H9 (cell line): ENCODE measurements at regions not wholly inside any gene's neighbourhood (a gene's known extent, or its start where the extent isn't known, plus 50 kb on each side); places are given as distances from the start of the nearest gene placed in this dataset.

Source experiments
- DNase-seq: peaks from one replicate; pipeline ENCODE4 v3.0.0-alpha.2; 2017
- H2AFZ ChIP-seq: one replicate; pipeline ENCODE4 v1.6.1; 2013; ENCODE audit warnings: mild to moderate bottlenecking, low read length, control low read depth, moderate library complexity
- H2AK5ac ChIP-seq: 2 replicates; pipeline ENCODE4 v1.6.1; 2013; ENCODE audit warnings: low read length, control low read depth, mixed read lengths; ENCODE audit not compliant: insufficient read length
- H2BK120ac ChIP-seq: one replicate; pipeline ENCODE4 v1.6.1; 2013; ENCODE audit warnings: low read depth, mild to moderate bottlenecking, low read length, control low read depth, inconsistent platforms; ENCODE audit not compliant: poor library complexity, severe bottlenecking
- H2BK12ac ChIP-seq: 2 replicates; pipeline ENCODE4 v1.6.1; 2013; ENCODE audit warnings: low read length, control low read depth, mixed read lengths, low read depth; ENCODE audit not compliant: insufficient read length
- H2BK15ac ChIP-seq: 2 replicates; pipeline ENCODE4 v1.6.1; 2013; ENCODE audit warnings: low read depth, low read length, control low read depth
- H2BK20ac ChIP-seq: one replicate; pipeline ENCODE4 v1.6.1; 2013; ENCODE audit warnings: low read depth, mild to moderate bottlenecking, low read length, control low read depth, inconsistent platforms; ENCODE audit not compliant: poor library complexity, severe bottlenecking
- H2BK5ac ChIP-seq: 2 replicates; pipeline ENCODE4 v1.6.1; 2013; ENCODE audit warnings: low read length, control low read depth, mixed read lengths; ENCODE audit not compliant: insufficient read length
- H3K14ac ChIP-seq: 2 replicates; pipeline ENCODE4 v1.6.1; 2013; ENCODE audit warnings: low read length, control low read depth; ENCODE audit not compliant: insufficient read depth
- H3K18ac ChIP-seq: 2 replicates; pipeline ENCODE4 v1.6.1; 2013; ENCODE audit warnings: low read depth, mild to moderate bottlenecking, mixed read lengths, low read length, control low read depth; ENCODE audit not compliant: insufficient read length
- H3K23ac ChIP-seq: 2 replicates; pipeline ENCODE4 v1.6.1; 2013; ENCODE audit warnings: low read length, control low read depth, mixed read lengths, low read depth; ENCODE audit not compliant: insufficient read length
- H3K23me2 ChIP-seq: 2 replicates; pipeline ENCODE4 v1.6.1; 2013; ENCODE audit warnings: low read depth, mild to moderate bottlenecking, mixed read lengths, low read length, control low read depth; ENCODE audit not compliant: insufficient read length, poor library complexity, severe bottlenecking
- H3K27ac ChIP-seq: 2 replicates; pipeline ENCODE4 v1.5.1; 2013; ENCODE audit warnings: low read length, control low read depth, mixed read lengths, low read depth; ENCODE audit not compliant: insufficient read length
- H3K27me3 ChIP-seq: 2 replicates; pipeline ENCODE4 v1.6.1; 2013; ENCODE audit warnings: low read length, control low read depth, inconsistent platforms; ENCODE audit not compliant: insufficient read depth
- H3K4ac ChIP-seq: 2 replicates; pipeline ENCODE4 v1.6.1; 2013; ENCODE audit warnings: low read depth, mild to moderate bottlenecking, control low read depth, inconsistent platforms, low read length, moderate library complexity
- H3K4me1 ChIP-seq: 2 replicates; pipeline ENCODE4 v1.6.1; 2013; ENCODE audit warnings: low read length, control low read depth, inconsistent platforms; ENCODE audit not compliant: insufficient read depth
- H3K4me2 ChIP-seq: 2 replicates; pipeline ENCODE4 v1.6.1; 2013; ENCODE audit warnings: low read length, control low read depth, mixed read lengths; ENCODE audit not compliant: insufficient read length, insufficient read depth
- H3K56ac ChIP-seq: 2 replicates; pipeline ENCODE4 v1.6.1; 2013; ENCODE audit warnings: low read depth, mild to moderate bottlenecking, mixed read lengths, low read length, control low read depth; ENCODE audit not compliant: insufficient read length
- H3K79me1 ChIP-seq: 2 replicates; pipeline ENCODE4 v1.6.1; 2013; ENCODE audit warnings: low read depth, mild to moderate bottlenecking, moderate library complexity, low read length, control low read depth, inconsistent platforms; ENCODE audit not compliant: insufficient read depth, poor library complexity, severe bottlenecking
- H3K79me2 ChIP-seq: 2 replicates; pipeline ENCODE4 v1.6.1; 2013; ENCODE audit warnings: low read length, control low read depth, inconsistent platforms; ENCODE audit not compliant: insufficient read depth
- H3K9ac ChIP-seq: 2 replicates; pipeline ENCODE4 v1.6.1; 2013; ENCODE audit warnings: low read length, control low read depth, mixed read lengths; ENCODE audit not compliant: insufficient read length; ENCODE audit errors: extremely low read depth
- H3K9me3 ChIP-seq: one replicate; pipeline ENCODE4 v1.6.1; 2013; ENCODE audit warnings: low read depth, low read length, inconsistent platforms; ENCODE audit not compliant: control insufficient read depth
- H3T11ph ChIP-seq: one replicate; pipeline ENCODE4 v1.6.1; 2013; ENCODE audit warnings: mild to moderate bottlenecking, low read length, control low read depth, inconsistent platforms
- H4K20me1 ChIP-seq: one replicate; pipeline ENCODE4 v1.6.1; 2013; ENCODE audit not compliant: control insufficient read depth, insufficient read length, insufficient read depth
- H4K5ac ChIP-seq: 2 replicates; pipeline ENCODE4 v1.6.1; 2013; ENCODE audit warnings: low read depth, mild to moderate bottlenecking, mixed read lengths, low read length, control low read depth; ENCODE audit not compliant: insufficient read length
- H4K8ac ChIP-seq: replicated peaks from 2 replicates; pipeline ENCODE4 v1.6.1; 2013; ENCODE audit warnings: low read length, control low read depth, mixed read lengths, low read depth; ENCODE audit not compliant: insufficient read length
- H4K91ac ChIP-seq: 2 replicates; pipeline ENCODE4 v1.6.1; 2013; ENCODE audit warnings: low read depth, mild to moderate bottlenecking, moderate library complexity, mixed read lengths, low read length, control low read depth; ENCODE audit not compliant: insufficient read length
- H3K27ac Mint-ChIP-seq, 3 experiments: 2 replicates in 2 of 3; 3 replicates in 1 of 3; pipeline ENCODE4 v1.8.0; 2020 to 2021; ENCODE audit warnings: mixed read lengths in 3 of 3, mild to moderate bottlenecking in 1 of 3, moderate library complexity in 1 of 3
- H3K27me3 Mint-ChIP-seq: 2 replicates; pipeline ENCODE4 v1.8.0; 2021; ENCODE audit warnings: low read depth, mild to moderate bottlenecking, moderate library complexity, mixed read lengths
- H3K36me3 Mint-ChIP-seq, 3 experiments: 2 replicates in 2 of 3; 3 replicates in 1 of 3; pipeline ENCODE4 v1.8.0; 2020 to 2021; ENCODE audit warnings: low read depth in 3 of 3, mixed read lengths in 3 of 3; ENCODE audit not compliant: insufficient read depth in 1 of 3
- H3K4me1 Mint-ChIP-seq, 2 experiments: 2 replicates each; pipeline ENCODE4 v1.8.0; 2020; ENCODE audit warnings: mixed read lengths in 2 of 2
- H3K4me3 Mint-ChIP-seq, 2 experiments: 2 replicates in 1 of 2; 3 replicates in 1 of 2; pipeline ENCODE4 v1.8.0; 2020 to 2021; ENCODE audit warnings: mild to moderate bottlenecking in 2 of 2, mixed read lengths in 2 of 2, moderate library complexity in 1 of 2
- H3K9me3 Mint-ChIP-seq, 2 experiments: 2 replicates in 1 of 2; 3 replicates in 1 of 2; pipeline ENCODE4 v1.8.0; 2020; ENCODE audit warnings: mild to moderate bottlenecking in 2 of 2, mixed read lengths in 2 of 2, moderate library complexity in 1 of 2
- CTCF ChIP-seq: fragments of 200-600 bp; sonication (generic); conservative IDR thresholded peaks from 3 replicates; pipeline ENCODE4 v1.8.0; 2021; ENCODE audit warnings: antibody characterized with exemption, mild to moderate bottlenecking
- WGBS: extraction: QIAGEN DNeasy Blood & Tissue Kit; methylation state at CpG from one replicate; pipeline ENCODE4 v1.1.7; 2013; ENCODE audit warnings: missing lambda C conversion rate, low lambda C conversion rate, mixed read lengths; ENCODE audit not compliant: insufficient read length; ENCODE audit errors: extremely low coverage; 5-methylcytosine and 5-hydroxymethylcytosine counted together

- Histone ChIP-seq H4K8ac (no peak overlapping the region), H2BK5ac (no peak overlapping the region), H3K23ac (no peak overlapping the region), H3K9ac (no peak overlapping the region), H2BK120ac (no peak overlapping the region), H3T11ph (no peak overlapping the region), H3K79me1 (no peaks in the 10 kb centered on the region), H4K5ac (no peak overlapping the region), H4K20me1 (no peaks in the 10 kb centered on the region), H3K27ac (no peak overlapping the region), H3K4ac (no peak overlapping the region), H3K4me2 (no peak overlapping the region), H2BK15ac (no peak overlapping the region), H3K79me2 (no peaks in the 10 kb centered on the region), H3K23me2 (no peaks in the 10 kb centered on the region), H3K18ac (no peak overlapping the region), H2AK5ac (no peak overlapping the region), H3K9me3 (no peaks in the 10 kb centered on the region), H4K91ac (no peak overlapping the region), H2BK12ac (no peak overlapping the region), H2AFZ (no peak overlapping the region), H3K27me3 (no peaks in the 10 kb centered on the region), H3K56ac (no peak overlapping the region), H3K14ac (no peak overlapping the region), H3K4me1 (no peaks in the 10 kb centered on the region), H2BK20ac (no peak overlapping the region)
- Mint-ChIP-seq H3K9me3 (peaks cover 9 to 16% of the 10 kb centered on the region in 2 experiments; a peak in 4 of 5 replicates), H3K36me3 (peaks cover 0 to 11% (median 0%) of the 10 kb centered on the region in 3 experiments; a peak in 4 of 7 replicates), H3K4me3 (no peak overlapping the region), H3K27ac (no peak overlapping the region), H3K4me1 (no peaks in the 10 kb centered on the region), H3K27me3 (no peaks in the 10 kb centered on the region)
- no peak for TF ChIP-seq CTCF
- DNase-seq, result no peak
- no CpG with 5 or more reads among the region's 2 CpGs for WGBS
Measured at GRCh38 chr21:28375708-28376385, 616.8 kb downstream of the LTN1 start.
